ENCODE measurements at regions not wholly inside any gene's neighbourhood (a gene's known extent, or its start where the extent isn't known, plus 50 kb on each side); places are given as distances from the start of the nearest gene placed in this dataset.

DNA sequence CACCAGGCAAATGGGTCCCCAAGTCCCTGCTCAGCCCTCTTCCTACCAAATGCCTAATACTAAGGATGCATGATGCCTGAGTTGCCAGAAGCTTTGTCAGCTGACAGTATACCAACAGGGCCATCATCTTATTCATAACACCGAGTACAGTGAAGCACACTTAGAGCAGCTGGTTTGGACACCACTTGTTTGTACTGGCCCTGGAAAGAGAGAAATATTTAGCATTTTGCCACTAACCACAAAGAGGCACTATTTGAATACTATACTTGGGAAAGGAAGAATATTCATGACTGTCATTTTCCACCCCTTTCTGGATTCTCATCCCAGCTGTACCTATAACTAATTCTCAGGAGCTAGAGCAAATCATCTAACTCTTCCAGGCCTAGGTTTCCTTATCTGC is 364.4 kb upstream of the KIF2A start:
- Histone ChIP-seq H3K79me2 (ENCODE audit: control insufficient read depth, insufficient read depth, low read length) (no peaks in the 10 kb centered on the region), H3K9ac (replicated peaks; ENCODE audit: extremely low read depth, insufficient read depth, low read length) (no peak overlapping the region), H3K4me2 (ENCODE audit: insufficient read depth, low read length) (no peak overlapping the region), H3K4me1 (ENCODE audit: control insufficient read depth, extremely low read depth, insufficient read depth, low read length) (no peaks in the 10 kb centered on the region), H4K20me1 (replicated peaks; ENCODE audit: control insufficient read depth, extremely low read depth, insufficient read depth, low read length) (no peaks in the 10 kb centered on the region), H3K27ac (ENCODE audit: insufficient read depth, low read depth, low read length) (no peak overlapping the region), H3K9me3 (replicated peaks; ENCODE audit: control insufficient read depth, insufficient read depth, low read length) (no peaks in the 10 kb centered on the region), H3K4me3 (replicated peaks in 1 of 3; ENCODE audit: insufficient read depth in 1 of 3, low read depth in 1 of 3, low read length in 3 of 3) (no peak overlapping the region), H2AFZ (ENCODE audit: low read depth, low read length) (no peak overlapping the region), H3K27me3 (ENCODE audit: control insufficient read depth in 2 of 2, insufficient read depth in 2 of 2, low read length in 2 of 2) (peaks cover 3 to 7% of the 10 kb centered on the region in 2 experiments), H3K36me3 (ENCODE audit: control insufficient read depth in 2 of 2, extremely low read depth in 1 of 2, insufficient read depth in 2 of 2, low read length in 2 of 2) (no peaks in the 10 kb centered on the region), H3K9me1 (replicated peaks; ENCODE audit: control insufficient read depth, extremely low read depth, insufficient read depth, low read length) (no peaks in the 10 kb centered on the region)
- intact Hi-C loops (cut with micrococcal nuclease) (no loop called here), dilution Hi-C loops (cut with MboI; ENCODE audit: extremely low pct_ligation_motif_present, low sequenced_read_pairs) (no loop called here)
- TF ChIP-seq POLR2AphosphoS5 (IDR thresholded peaks at IDR 0.05; ENCODE audit: insufficient read depth, low read depth, low read length) (no peak), JUN (IDR thresholded peaks at IDR 0.05; ENCODE audit: borderline replicate concordance, insufficient read depth, insufficient read length, low read depth) (no peak), MYC (IDR thresholded peaks at IDR 0.05; ENCODE audit: low read depth, low read length) (no peak), GATA2 (IDR thresholded peaks at IDR 0.05; ENCODE audit: insufficient read depth, insufficient read length, low read depth, low read length) (no peak), EZH2 (IDR thresholded peaks at IDR 0.05; ENCODE audit: borderline replicate concordance, low read depth, low read length, severe bottlenecking) (no peak), POLR2A (IDR thresholded peaks at IDR 0.05; ENCODE audit: low read depth, low read length) (no peak), FOS (IDR thresholded peaks at IDR 0.05; ENCODE audit: borderline replicate concordance, insufficient read depth, low read length) (no peak)
- TF ChIP-seq, protein P1, sequence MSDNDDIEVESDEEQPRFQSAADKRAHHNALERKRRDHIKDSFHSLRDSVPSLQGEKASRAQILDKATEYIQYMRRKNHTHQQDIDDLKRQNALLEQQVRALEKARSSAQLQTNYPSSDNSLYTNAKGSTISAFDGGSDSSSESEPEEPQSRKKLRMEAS (IDR thresholded peaks at IDR 0.05; ENCODE audit: insufficient read depth, insufficient read length): no peak
- TF ChIP-seq, protein P2, sequence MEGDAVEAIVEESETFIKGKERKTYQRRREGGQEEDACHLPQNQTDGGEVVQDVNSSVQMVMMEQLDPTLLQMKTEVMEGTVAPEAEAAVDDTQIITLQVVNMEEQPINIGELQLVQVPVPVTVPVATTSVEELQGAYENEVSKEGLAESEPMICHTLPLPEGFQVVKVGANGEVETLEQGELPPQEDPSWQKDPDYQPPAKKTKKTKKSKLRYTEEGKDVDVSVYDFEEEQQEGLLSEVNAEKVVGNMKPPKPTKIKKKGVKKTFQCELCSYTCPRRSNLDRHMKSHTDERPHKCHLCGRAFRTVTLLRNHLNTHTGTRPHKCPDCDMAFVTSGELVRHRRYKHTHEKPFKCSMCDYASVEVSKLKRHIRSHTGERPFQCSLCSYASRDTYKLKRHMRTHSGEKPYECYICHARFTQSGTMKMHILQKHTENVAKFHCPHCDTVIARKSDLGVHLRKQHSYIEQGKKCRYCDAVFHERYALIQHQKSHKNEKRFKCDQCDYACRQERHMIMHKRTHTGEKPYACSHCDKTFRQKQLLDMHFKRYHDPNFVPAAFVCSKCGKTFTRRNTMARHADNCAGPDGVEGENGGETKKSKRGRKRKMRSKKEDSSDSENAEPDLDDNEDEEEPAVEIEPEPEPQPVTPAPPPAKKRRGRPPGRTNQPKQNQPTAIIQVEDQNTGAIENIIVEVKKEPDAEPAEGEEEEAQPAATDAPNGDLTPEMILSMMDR (IDR thresholded peaks at IDR 0.05; ENCODE audit: extremely low read depth in 1 of 2, insufficient read depth in 1 of 2, low read depth in 1 of 2, low read length in 2 of 2): no peak
- POLR2A ChIA-PET: no interaction called here
- FAIRE-seq (no peak), DNase-seq (ENCODE audit: low read depth, low spot score) (no peak)
- CTCF ChIA-PET: no interaction called here
- BruUV-seq (replicated peaks): no TSS peak
